DMS53 treated with DMSO at 0.1 percent for 48 hours (cell line): ENCODE measurements at regions not wholly inside any gene's neighbourhood (a gene's known extent, or its start where the extent isn't known, plus 50 kb on each side); places are given as distances from the start of the nearest gene placed in this dataset.

ENCODE experiments used
- DNase-seq: peaks from one replicate; lab custom pipeline; 2025; ENCODE audit not compliant: unreplicated experiment; lab: John Stamatoyannopoulos, UW

DNA sequence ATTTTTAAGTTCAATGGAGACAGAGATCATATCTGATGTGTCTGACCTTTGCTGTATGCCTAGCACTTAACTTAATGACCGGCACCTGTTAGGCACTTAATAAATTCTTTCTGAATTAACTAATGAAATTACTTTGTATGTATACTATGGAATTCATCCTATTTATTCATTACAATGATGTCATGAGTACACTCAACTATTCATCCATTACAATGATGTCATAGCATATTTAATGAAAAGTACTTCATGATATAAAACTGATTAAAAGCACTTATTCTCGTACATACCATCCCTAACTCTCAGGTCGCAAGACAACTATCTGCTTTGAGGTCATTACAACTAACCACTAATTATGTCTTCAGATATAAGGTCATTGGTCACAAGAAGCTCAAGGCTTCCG lies 1131.6 kb downstream of the DTWD2 start:
- no peak for DNase-seq

DNA sequence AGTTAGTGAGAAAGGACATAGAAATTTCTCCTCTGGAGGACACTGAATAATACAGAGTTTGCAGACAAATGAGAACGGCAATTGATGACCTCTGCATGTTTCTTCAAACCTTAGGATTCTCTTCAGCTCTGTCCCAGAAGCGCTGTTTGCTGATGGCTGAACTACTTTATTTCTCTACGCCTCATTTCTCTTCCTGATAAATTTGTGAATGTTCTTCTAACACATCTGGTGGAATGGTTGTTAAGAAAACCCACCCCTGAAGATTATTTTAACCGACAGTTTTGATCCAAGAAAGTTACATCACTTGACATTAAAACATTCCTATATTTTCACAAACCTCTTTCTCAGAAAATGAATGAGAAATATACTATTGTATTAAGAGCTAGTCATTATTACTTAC lies 1150.6 kb downstream of the DTWD2 start:
- no peak for DNase-seq

- no peak for DNase-seq
Measured at GRCh38 chr5:117833691-117834090, 1154.7 kb downstream of the DTWD2 start.

DNA sequence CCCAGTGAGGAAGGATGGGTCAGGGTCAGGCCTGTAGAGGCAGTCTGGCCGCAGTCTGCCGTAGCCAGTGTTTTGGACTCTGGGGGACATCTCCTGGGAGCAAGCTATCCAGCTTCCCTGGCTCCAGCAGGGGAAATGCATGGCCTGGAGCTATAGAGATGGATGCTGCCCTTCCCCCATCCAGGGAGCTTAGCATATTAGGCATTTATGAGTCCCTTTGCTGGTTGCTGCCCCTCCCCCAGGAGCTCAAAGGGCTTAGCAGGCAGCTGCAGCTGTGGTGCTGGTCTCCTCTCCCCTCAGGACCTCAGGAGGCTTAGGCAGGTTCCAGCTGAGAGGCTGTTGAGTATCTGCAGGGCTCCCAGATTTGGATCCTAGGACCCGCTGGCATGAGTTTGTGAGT lies 1158.7 kb downstream of the DTWD2 start:
- DNase-seq: no peak

DNA sequence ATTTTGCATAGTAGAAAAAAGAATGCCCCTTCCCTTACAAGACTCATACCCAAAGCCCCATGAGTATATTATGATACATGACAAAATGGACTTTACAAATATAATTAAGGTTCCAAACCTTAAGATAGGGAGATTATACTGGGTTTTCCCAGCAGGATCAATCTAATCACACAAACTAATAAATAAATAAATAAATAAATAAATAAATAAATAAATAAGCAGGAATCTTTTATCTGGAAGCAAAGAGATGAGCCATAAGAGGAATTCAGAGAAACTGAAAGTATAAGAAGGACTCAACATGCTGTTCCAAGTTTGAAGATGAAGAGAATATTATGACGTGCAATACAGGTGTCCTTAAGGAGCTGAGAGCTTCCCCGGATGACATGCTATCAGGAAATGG lies 1174.5 kb downstream of the DTWD2 start:
- no peak for DNase-seq

DNA sequence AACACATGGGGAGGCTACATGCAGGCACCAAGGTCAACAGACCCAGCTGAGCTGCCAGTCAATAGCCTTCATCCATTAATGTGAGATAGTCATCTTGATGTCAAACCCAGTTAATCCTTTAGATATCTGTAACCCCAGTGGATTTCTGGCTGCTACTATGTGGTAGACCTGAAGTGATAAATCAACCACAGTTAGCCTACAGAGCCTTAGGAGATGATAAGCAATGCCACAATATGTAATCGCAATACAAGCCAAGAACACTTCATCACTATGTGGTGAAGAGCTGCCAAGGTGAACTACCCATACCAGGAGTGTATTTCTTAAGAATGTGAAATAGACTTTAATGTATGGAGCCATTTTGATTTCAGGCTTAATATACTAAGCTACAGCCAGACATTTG lies 1175.5 kb downstream of the DTWD2 start:
- no peak for DNase-seq

- no peak for DNase-seq
Measured at GRCh38 chr5:117809251-117809650, 1179.1 kb downstream of the DTWD2 start.

- no peak for DNase-seq
Measured at GRCh38 chr5:117805058-117805457, 1183.3 kb downstream of the DTWD2 start.

DNA sequence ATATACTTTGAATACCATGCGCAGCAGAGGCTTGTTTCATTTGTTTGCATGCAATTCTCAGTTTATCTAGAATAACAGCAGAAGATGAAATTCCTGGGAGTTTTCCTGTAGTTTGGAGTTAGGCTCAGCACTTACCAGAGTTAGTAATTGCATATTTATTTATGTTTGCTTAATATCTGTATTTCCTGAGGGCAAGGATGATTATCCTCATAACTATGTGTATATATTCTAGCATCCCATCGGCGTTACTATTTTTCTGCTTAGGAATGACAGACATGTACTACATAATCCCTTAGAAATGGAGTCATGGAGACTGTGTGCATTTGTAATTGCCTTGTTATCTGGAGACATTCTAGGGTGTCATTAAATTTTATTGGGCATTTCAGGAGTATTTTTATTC lies 1184.8 kb downstream of the DTWD2 start:
- no peak for DNase-seq

DNA sequence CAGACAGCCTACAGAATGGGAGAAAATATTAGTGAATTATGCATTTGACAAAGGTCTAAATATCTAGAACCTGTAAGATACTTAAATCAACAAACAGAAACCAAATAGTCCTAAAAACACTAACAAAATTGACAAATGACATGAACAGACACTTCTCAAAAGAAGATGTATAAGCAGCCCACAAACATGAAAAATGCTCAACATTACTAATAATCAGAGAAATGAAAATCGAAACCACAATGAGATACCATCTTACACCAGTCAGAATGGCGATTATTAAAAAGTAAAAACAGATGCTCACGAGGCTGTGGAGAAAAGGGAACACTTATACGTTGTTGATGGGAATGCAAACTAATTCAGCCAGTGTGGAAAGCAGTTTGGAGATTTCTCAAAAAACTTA lies 1186.8 kb downstream of the DTWD2 start:
- DNase-seq: no peak

- no peak for DNase-seq
Measured at GRCh38 chr5:117800261-117800660, 1188.1 kb downstream of the DTWD2 start.

GRCh38 chr5:117794847-117795246 lies 1193.5 kb downstream of the DTWD2 start:
- no peak for DNase-seq

DNA sequence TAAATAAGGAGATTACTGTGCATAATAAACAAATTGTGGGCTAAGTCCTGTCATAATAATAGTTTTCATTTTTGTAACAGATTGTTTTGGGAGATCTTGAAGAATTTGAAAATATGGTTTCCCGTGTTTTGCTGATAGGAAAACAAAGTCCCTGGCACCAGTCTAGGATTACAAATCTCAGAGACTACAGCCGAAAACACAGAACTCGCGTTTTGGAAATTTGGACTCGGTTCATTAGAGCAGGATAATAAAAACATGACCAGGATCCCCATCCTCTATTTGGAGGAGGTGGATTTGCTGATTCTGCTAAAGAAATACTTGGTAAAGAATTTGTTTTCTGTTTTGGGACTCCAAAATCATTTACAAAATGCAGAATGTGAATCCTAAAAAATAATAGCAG lies 1194.4 kb downstream of the DTWD2 start:
- no peak for DNase-seq

- DNase-seq: no peak
Measured at GRCh38 chr5:117792476-117792875, 1195.9 kb downstream of the DTWD2 start.

DNA sequence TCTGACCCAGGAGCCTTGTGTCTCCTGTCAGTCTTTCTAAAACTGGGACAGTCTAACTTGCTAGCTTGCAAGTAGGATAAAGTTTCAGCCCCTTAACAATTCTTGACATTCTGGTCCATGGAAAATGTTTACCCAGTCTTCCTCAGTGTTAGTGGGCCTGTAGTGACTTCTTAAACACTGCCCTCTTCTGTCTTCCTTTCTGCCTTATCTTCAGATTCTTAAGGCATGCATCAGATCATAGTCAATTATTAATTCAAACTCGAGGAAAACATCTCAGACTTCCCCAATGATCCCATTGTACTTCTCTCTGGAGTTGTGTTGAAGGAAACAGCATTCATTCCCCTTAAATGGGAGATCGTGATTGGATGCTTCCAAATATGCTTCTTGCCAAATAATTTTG lies 1199.8 kb downstream of the DTWD2 start:
- DNase-seq: no peak

GRCh38 chr5:117779171-117779570 lies 1204.5 kb upstream of the SEMA6A start:
- DNase-seq: no peak

- no peak for DNase-seq
Measured at GRCh38 chr5:117776977-117777376, 1202.4 kb upstream of the SEMA6A start.

GRCh38 chr5:117769877-117770276 lies 1195.3 kb upstream of the SEMA6A start:
- no peak for DNase-seq

DNA sequence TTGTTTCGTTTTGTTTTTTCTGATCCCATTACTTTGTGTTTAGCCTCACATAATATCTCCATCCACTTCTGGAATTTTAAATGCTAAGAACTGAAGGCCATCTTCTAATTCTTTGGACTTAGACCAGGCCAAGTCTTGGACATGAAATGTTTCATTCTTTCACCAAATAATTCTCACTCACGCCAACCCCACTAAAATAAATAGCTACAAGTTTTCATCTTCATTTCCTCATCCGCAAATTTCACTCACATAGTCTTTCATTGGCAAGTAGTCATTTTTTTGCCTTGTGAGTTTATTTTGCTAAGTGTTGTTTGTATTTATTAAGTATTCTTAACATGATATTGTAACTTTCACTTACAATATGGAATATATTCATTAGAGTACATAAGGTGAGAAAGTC lies 1188.6 kb upstream of the SEMA6A start:
- DNase-seq: no peak

DNA sequence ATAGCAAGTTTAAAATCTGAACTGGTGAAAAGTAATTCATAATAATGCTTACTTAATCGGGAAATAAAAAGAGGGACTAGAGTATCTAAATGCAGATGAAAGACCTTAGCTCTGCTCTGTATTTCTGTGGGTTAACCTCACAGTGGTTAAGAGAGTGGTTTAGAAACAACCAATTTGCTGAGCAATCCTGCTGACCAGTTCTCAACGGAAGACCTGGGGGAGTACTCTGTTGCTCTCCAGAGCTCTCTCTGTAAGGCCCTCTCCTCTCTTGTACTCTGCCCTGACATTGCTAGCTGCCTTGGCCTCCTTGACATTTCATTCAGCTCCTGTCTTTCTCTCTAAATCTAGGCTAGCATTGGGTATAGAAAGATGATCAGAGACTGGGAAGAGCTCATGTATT lies 1186.6 kb upstream of the SEMA6A start:
- DNase-seq: no peak

- no peak for DNase-seq
Measured at GRCh38 chr5:117759849-117760499, 1185.4 kb upstream of the SEMA6A start.

- no peak for DNase-seq
Measured at GRCh38 chr5:117752403-117752802, 1177.8 kb upstream of the SEMA6A start.

GRCh38 chr5:117748336-117748735 lies 1173.7 kb upstream of the SEMA6A start:
- no peak for DNase-seq

- DNase-seq: no peak
Measured at GRCh38 chr5:117743337-117743736, 1168.7 kb upstream of the SEMA6A start.
